Spleen (tissue), 7 donors: ENCODE measurements at regions not wholly inside any gene's neighbourhood (a gene's known extent, or its start where the extent isn't known, plus 50 kb on each side); places are given as distances from the start of the nearest gene placed in this dataset.

ENCODE experiments used
- CTCF ChIP-seq, 11 experiments: fragments of 200-600 bp in 7 of 11; fragments of 450-650 bp in 4 of 11; sonication (generic) in 4 of 11; IDR thresholded peaks in 8 of 11; conservative IDR thresholded peaks in 3 of 11; 1 replicate in 7 of 11; 2 replicates in 4 of 11; pipeline versions ENCODE4 v1.4.0 to v1.8.0; 2016 to 2021; ENCODE audit warnings: antibody characterized with exemption in 11 of 11, inconsistent platforms in 4 of 11, mild to moderate bottlenecking in 1 of 11
- POLR2A ChIP-seq, 3 donors: fragments of 450-650 bp; IDR thresholded peaks; one replicate each; pipeline ENCODE4 v1.5.1; 2017; ENCODE audit warnings: antibody characterized with exemption in 3 of 3, mild to moderate bottlenecking in 1 of 3
- donor health status: DM: no; HTN: no; CAD: no; lungs with moderate emphysema.
- donor health status: DM: no; HTN: no; CAD: no.
- donor health status: DM: no; HTN: no; CAD: no.

DNA sequence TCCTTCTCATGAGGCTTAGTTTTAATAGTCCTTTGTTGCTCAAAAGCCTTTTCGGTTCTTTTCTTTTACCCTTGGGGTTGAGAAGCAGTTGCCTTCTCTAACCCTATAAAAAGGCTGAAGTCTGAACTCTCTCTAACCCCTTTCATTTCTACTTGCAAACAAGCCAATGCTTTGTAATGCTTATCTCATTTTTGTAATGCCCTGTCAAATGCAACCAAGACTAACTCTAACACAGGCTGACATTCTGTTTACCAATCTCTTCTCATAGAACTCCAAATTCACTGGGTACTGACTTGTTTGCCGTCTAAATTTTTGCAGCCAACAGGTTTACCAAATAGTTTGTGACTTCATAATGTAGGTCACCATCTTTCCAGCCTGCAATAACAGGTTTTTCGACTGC, 233.9 kb upstream of the SNX7 start:
- no peak for TF ChIP-seq POLR2A (IDR thresholded peaks at IDR 0.05)
- no peak for TF ChIP-seq CTCF (IDR thresholded peaks at IDR 0.05 in 8 of 11, conservative IDR thresholded peaks at IDR 0.05 in 3 of 11)
